Tibial nerve (tissue), 4 donors: ENCODE measurements at regions not wholly inside any gene's neighbourhood (a gene's known extent, or its start where the extent isn't known, plus 50 kb on each side); places are given as distances from the start of the nearest gene placed in this dataset.

ENCODE experiments used
- DNase-seq, 2 donors: peaks; one replicate each; pipeline ENCODE4 v3.0.0-alpha.2; 2019; ENCODE audit warnings: low spot score in 2 of 2
- H3K27ac ChIP-seq, 4 donors: fragments of 200-600 bp; sonication (generic) in 3 of 4; one replicate each; pipeline ENCODE4 v1.5.1; 2017 to 2019; ENCODE audit warnings: mild to moderate bottlenecking in 1 of 4
- H3K27me3 ChIP-seq, 2 donors: fragments of 200-600 bp; sonication (generic) in 1 of 2; one replicate each; pipeline versions ENCODE4 v1.5.1 to v1.6.0; 2017 to 2019
- H3K36me3 ChIP-seq, 3 donors: fragments of 200-600 bp; sonication (generic); one replicate each; pipeline ENCODE4 v1.5.1; 2018 to 2019
- H3K4me1 ChIP-seq, 4 donors: fragments of 200-600 bp; sonication (generic) in 3 of 4; one replicate each; pipeline ENCODE4 v1.5.1; 2017 to 2019
- H3K4me3 ChIP-seq, 4 donors: fragments of 200-600 bp; sonication (generic) in 3 of 4; one replicate each; pipeline ENCODE4 v1.5.1; 2017 to 2019; ENCODE audit warnings: mild to moderate bottlenecking in 1 of 4, moderate library complexity in 1 of 4
- H3K9me3 ChIP-seq, 4 donors: fragments of 200-600 bp; sonication (generic) in 3 of 4; one replicate each; pipeline ENCODE4 v1.5.1; 2017 to 2019
- EP300 ChIP-seq, 2 donors: sonication (generic); formaldehyde crosslinking; IDR thresholded peaks; one replicate each; pipeline ENCODE4 v1.6.1; 2017; ENCODE audit warnings: antibody characterized with exemption in 2 of 2, mild to moderate bottlenecking in 1 of 2
- POLR2A ChIP-seq, 2 donors: fragments of 450-650 bp; IDR thresholded peaks; one replicate each; pipeline ENCODE4 v1.6.1; 2017; ENCODE audit warnings: antibody characterized with exemption in 2 of 2, mild to moderate bottlenecking in 2 of 2, moderate library complexity in 2 of 2
- WGBS, 2 donors: methylation state at CpG; one replicate each; pipeline ENCODE4 v1.1.5; 2018; 5-methylcytosine and 5-hydroxymethylcytosine counted together
- TF ChIP-seq, protein P1 (sequence below), 5 experiments: fragments of 200-600 bp in 3 of 5; fragments of 450-650 bp in 2 of 5; sonication (generic) in 3 of 5; IDR thresholded peaks; one replicate each; pipeline ENCODE4 v1.5.1; 2016 to 2019; ENCODE audit warnings: antibody characterized with exemption in 5 of 5, mild to moderate bottlenecking in 3 of 5, moderate library complexity in 2 of 5

DNA sequence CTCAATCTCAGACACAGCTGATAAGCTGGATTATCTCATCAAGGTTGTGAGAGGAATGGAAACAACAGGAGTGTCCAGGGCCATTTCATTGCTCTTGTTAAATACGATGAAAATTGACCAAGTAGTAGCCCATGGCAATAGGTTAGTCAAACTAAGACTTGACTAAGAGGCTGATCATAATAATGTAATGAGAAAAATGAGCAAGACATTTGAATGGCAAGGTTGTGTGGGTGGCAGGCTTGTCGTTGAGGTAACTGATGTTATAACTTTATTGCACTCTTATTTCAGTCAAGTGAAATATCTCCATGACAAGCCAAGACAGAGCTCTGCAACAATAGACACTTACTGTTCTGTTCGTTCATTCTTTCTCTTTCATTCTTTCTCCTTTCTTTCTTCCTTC is 532.0 kb downstream of the GATA3 start:
- Histone ChIP-seq H3K4me3 (no peak overlapping the region), H3K27me3 (no peaks in the 10 kb centered on the region), H3K27ac (no peak overlapping the region), H3K9me3 (no peaks in the 10 kb centered on the region), H3K4me1 (no peaks in the 10 kb centered on the region), H3K36me3 (no peaks in the 10 kb centered on the region)
- 66 to 74% methylated on average over 3 of the region's 3 CpGs for WGBS, 2 donors
- TF ChIP-seq EP300 (IDR thresholded peaks at IDR 0.05) (no peak), POLR2A (IDR thresholded peaks at IDR 0.05) (no peak)
- TF ChIP-seq, protein P1, sequence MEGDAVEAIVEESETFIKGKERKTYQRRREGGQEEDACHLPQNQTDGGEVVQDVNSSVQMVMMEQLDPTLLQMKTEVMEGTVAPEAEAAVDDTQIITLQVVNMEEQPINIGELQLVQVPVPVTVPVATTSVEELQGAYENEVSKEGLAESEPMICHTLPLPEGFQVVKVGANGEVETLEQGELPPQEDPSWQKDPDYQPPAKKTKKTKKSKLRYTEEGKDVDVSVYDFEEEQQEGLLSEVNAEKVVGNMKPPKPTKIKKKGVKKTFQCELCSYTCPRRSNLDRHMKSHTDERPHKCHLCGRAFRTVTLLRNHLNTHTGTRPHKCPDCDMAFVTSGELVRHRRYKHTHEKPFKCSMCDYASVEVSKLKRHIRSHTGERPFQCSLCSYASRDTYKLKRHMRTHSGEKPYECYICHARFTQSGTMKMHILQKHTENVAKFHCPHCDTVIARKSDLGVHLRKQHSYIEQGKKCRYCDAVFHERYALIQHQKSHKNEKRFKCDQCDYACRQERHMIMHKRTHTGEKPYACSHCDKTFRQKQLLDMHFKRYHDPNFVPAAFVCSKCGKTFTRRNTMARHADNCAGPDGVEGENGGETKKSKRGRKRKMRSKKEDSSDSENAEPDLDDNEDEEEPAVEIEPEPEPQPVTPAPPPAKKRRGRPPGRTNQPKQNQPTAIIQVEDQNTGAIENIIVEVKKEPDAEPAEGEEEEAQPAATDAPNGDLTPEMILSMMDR (IDR thresholded peaks at IDR 0.05), result no peak
- no peak for DNase-seq

DNA sequence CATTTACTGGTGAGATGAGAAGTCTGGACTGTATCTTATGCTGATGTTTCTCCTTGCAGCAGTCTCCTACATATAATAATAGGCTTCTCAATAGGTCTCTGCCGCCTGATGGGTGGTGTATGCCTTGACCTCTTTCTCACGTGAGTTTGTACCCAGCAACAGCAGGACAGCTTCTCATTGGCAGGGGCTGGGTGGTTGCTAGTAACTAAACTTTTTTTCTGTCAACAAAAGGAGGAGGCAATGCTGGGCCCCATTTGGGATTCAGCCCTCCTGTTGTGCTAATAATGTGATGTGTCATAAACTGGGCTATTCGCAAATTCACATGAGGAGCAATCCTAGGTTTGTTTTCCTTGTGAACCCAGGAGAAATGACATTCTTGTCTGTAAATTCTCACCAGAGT is 533.6 kb downstream of the GATA3 start:
- TF ChIP-seq, protein P1 (IDR thresholded peaks at IDR 0.05), result no peak
- TF ChIP-seq POLR2A (IDR thresholded peaks at IDR 0.05) (no peak), EP300 (IDR thresholded peaks at IDR 0.05) (no peak)
- no peaks in the 10 kb centered on the region for H3K9me3 ChIP-seq
- H3K27ac ChIP-seq, result no peak overlapping the region
- no peaks in the 10 kb centered on the region for H3K4me1 ChIP-seq
- H3K27me3 ChIP-seq, result no peaks in the 10 kb centered on the region
- no peak overlapping the region for H3K4me3 ChIP-seq
- H3K36me3 ChIP-seq, result no peaks in the 10 kb centered on the region
- DNase-seq, result no peak
- WGBS, 2 donors, result 61 to 67% methylated on average over 3 of the region's 3 CpGs

DNA sequence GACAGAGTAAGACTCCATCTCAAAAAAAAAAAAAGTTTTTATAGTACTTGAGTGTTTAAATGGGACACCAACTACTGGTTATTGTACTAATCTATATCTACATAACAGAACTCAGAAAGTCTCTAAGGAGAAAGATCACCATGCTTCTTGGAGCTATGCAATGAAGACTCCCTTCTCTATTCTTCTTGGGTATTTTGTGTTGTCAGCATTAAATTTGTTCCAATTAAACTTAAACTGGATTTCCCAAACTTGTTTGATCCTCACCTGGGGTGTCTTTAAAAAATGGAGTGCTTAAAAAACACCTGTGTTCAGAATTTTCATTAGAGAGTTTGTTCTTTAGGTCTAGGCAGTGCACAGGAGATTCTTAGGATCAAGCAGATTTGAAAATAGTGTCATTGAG is 536.0 kb downstream of the GATA3 start:
- Histone ChIP-seq H3K27me3 (no peaks in the 10 kb centered on the region), H3K9me3 (no peaks in the 10 kb centered on the region), H3K4me3 (no peak overlapping the region), H3K27ac (no peak overlapping the region), H3K36me3 (no peaks in the 10 kb centered on the region), H3K4me1 (no peaks in the 10 kb centered on the region)
- TF ChIP-seq POLR2A (IDR thresholded peaks at IDR 0.05) (no peak), EP300 (IDR thresholded peaks at IDR 0.05) (no peak)
- TF ChIP-seq, protein P1 (IDR thresholded peaks at IDR 0.05), result no peak
- no peak for DNase-seq

DNA sequence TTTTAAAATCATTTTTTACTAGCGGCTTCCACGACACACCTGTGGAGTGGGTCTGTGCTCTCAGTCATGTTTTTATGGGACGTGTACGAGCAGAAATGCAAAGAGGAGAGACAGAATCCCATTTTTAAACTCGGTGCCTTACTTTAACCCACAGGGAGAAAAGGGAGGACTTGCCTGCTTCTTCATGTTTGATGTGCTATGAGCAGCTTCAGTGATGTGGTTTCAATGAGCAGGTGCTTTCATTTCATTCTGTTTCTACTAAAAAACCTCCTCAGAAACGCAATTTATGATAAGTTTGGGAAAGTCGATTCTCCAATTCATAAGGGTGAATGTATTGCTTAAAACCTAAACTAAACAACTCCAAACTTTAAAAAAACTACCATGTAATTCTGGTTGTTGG is 537.2 kb downstream of the GATA3 start:
- WGBS, 2 donors, result 84 to 85% methylated on average over 7 of the region's 7 CpGs
- Histone ChIP-seq H3K4me1 (no peaks in the 10 kb centered on the region), H3K4me3 (no peak overlapping the region)

DNA sequence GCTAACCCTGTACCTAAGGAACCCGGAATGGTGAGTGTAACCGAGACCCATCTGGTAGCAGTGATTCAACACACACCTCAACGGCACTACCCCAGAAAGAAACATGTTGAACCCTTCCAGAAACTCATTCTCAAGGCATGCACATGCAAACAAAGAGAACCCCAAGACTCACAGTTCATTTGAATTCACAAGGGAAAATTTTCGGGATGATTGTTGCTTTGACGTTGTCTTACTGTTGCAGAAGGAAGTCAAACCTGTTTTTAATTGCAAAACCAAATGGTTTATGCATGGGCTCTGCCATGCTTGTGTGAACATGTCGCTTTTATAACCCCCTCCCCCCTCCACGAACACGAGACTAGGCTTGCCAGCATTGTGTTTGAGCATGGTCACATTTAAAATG is 539.7 kb downstream of the GATA3 start:
- no peak for DNase-seq
- H3K36me3 ChIP-seq, result no peaks in the 10 kb centered on the region
- H3K4me1 ChIP-seq, result no peaks in the 10 kb centered on the region
- H3K9me3 ChIP-seq, result no peaks in the 10 kb centered on the region
- WGBS, 2 donors, result 75 to 76% methylated on average over 8 of the region's 8 CpGs
- no peak overlapping the region for H3K27ac ChIP-seq
- TF ChIP-seq POLR2A (IDR thresholded peaks at IDR 0.05) (no peak), EP300 (IDR thresholded peaks at IDR 0.05) (no peak)
- TF ChIP-seq, protein P1 (IDR thresholded peaks at IDR 0.05), result no peak
- H3K4me3 ChIP-seq, result no peak overlapping the region
- no peaks in the 10 kb centered on the region for H3K27me3 ChIP-seq

More for the DNA sequence above, 537.2 kb downstream of the GATA3 start:
- Histone ChIP-seq H3K36me3 (no peaks in the 10 kb centered on the region), H3K27ac (no peak overlapping the region), H3K9me3 (no peaks in the 10 kb centered on the region), H3K27me3 (no peaks in the 10 kb centered on the region)
- TF ChIP-seq, protein P1 (IDR thresholded peaks at IDR 0.05), result no peak
- TF ChIP-seq EP300 (IDR thresholded peaks at IDR 0.05), result no peak
- no peak for TF ChIP-seq POLR2A (IDR thresholded peaks at IDR 0.05)
- DNase-seq, result no peak
